ENCODE measurements at regions not wholly inside any gene's neighbourhood (a gene's known extent, or its start where the extent isn't known, plus 50 kb on each side); places are given as distances from the start of the nearest gene placed in this dataset.
"Not testable (repeated sequence)": the region's sequence is repeated elsewhere in the genome, so short reads cannot be mapped to it uniquely, and the experiment has no call there.

- no peak for DNase-seq
Observed at GRCh38 chr5:56656846-56657726, 158.3 kb upstream of the MAP3K1 start.

- DNase-seq = no peak
Observed at GRCh38 chr5:56651893-56652292, 163.5 kb upstream of the MAP3K1 start.

GRCh38 chr5:56650386-56650785 is 165.0 kb upstream of the MAP3K1 start:
- no peak for DNase-seq

- DNase-seq = no peak
Observed at GRCh38 chr5:56649569-56649968, 165.8 kb upstream of the MAP3K1 start.

- no peak for DNase-seq
Observed at GRCh38 chr5:56648460-56649034, 166.8 kb upstream of the MAP3K1 start.

- DNase-seq = no peak
Observed at GRCh38 chr5:56647099-56647850, 168.1 kb upstream of the MAP3K1 start.

GRCh38 chr5:56641635-56642260 is 173.6 kb upstream of the MAP3K1 start:
- DNase-seq = no peak

- DNase-seq = peak; percentile 53
Observed at GRCh38 chr5:56640763-56641406, 174.5 kb upstream of the MAP3K1 start.

- no peak for DNase-seq
Observed at GRCh38 chr5:56639476-56639875, 175.9 kb upstream of the MAP3K1 start.

GRCh38 chr5:56638768-56639238 is 176.5 kb upstream of the MAP3K1 start:
- DNase-seq = peak; percentile 60

- DNase-seq = peak; percentile 94
Observed at GRCh38 chr5:56638061-56638621, 177.2 kb upstream of the MAP3K1 start.

GRCh38 chr5:56637321-56637920 is 177.9 kb upstream of the MAP3K1 start:
- peak; percentile 86 for DNase-seq

- DNase-seq = no peak
Observed at GRCh38 chr5:56633950-56634349, 181.4 kb upstream of the MAP3K1 start.

GRCh38 chr5:56632939-56633338 is 182.4 kb upstream of the MAP3K1 start:
- no peak for DNase-seq

- no peak for DNase-seq
Observed at GRCh38 chr5:56632199-56632598, 183.2 kb upstream of the MAP3K1 start.

- no peak for DNase-seq
Observed at GRCh38 chr5:56631719-56632118, 183.6 kb upstream of the MAP3K1 start.

- not testable (repeated sequence) for DNase-seq
Observed at GRCh38 chr5:56628616-56629015, 186.7 kb upstream of the MAP3K1 start.

GRCh38 chr5:56625541-56625940 is 189.8 kb upstream of the MAP3K1 start:
- no peak for DNase-seq

GRCh38 chr5:56624751-56625150 is 190.6 kb upstream of the MAP3K1 start:
- DNase-seq = no peak

- no peak for DNase-seq
Observed at GRCh38 chr5:56622141-56622540, 193.2 kb upstream of the MAP3K1 start.

- DNase-seq = no peak
Observed at GRCh38 chr5:56620903-56621677, 194.3 kb upstream of the MAP3K1 start.
